ENCODE measurements at regions not wholly inside any gene's neighbourhood (a gene's known extent, or its start where the extent isn't known, plus 50 kb on each side); places are given as distances from the start of the nearest gene placed in this dataset.
"Not testable (repeated sequence)": the region's sequence is repeated elsewhere in the genome, so short reads cannot be mapped to it uniquely, and the experiment has no call there.

- not testable (repeated sequence) for TF ChIP-seq ESRRA (CRISPR knock-in tag; IDR thresholded peaks at IDR 0.05; ENCODE audit: borderline replicate concordance); ELF4 (CRISPR knock-in tag; IDR thresholded peaks at IDR 0.05; ENCODE audit: low read depth); CTCF (IDR thresholded peaks at IDR 0.05); IRF2 (CRISPR knock-in tag; IDR thresholded peaks at IDR 0.05; ENCODE audit: borderline replicate concordance, low read depth); STAT6 (CRISPR knock-in tag; conservative IDR thresholded peaks at IDR 0.05; ENCODE audit: low read depth); TCF7 (CRISPR knock-in tag; IDR thresholded peaks at IDR 0.05; ENCODE audit: low read depth); ZNF532 (CRISPR knock-in tag; IDR thresholded peaks at IDR 0.05; ENCODE audit: borderline replicate concordance); ZNF317 (CRISPR knock-in tag; IDR thresholded peaks at IDR 0.05; ENCODE audit: borderline replicate concordance, low read depth); SP1 (CRISPR knock-in tag; conservative IDR thresholded peaks at IDR 0.05); MLX (CRISPR knock-in tag; IDR thresholded peaks at IDR 0.05)
- TF ChIP-seq, protein P1, sequence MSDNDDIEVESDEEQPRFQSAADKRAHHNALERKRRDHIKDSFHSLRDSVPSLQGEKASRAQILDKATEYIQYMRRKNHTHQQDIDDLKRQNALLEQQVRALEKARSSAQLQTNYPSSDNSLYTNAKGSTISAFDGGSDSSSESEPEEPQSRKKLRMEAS (CRISPR knock-in tag; IDR thresholded peaks at IDR 0.05) = not testable (repeated sequence)
Measured at GRCh38 chr5:119299615-119300310, 56.1 kb upstream of the TNFAIP8 start.

All from WTC11 (cell line).